B cell (primary cell): ENCODE measurements at regions not wholly inside any gene's neighbourhood (a gene's known extent, or its start where the extent isn't known, plus 50 kb on each side); places are given as distances from the start of the nearest gene placed in this dataset.

Experiments
- EZH2 ChIP-seq: IDR thresholded peaks from 2 replicates; pipeline ENCODE4 v1.6.1; 2012; ENCODE audit warnings: borderline replicate concordance, low read depth, mild to moderate bottlenecking, moderate library complexity, low read length; ENCODE audit not compliant: insufficient read depth, poor library complexity, severe bottlenecking
- TF ChIP-seq, protein P1 (sequence below): fragments of 200-600 bp; IDR thresholded peaks from one replicate; pipeline ENCODE4 v1.8.0; 2022; ENCODE audit warnings: antibody characterized with exemption, mild to moderate bottlenecking

DNA sequence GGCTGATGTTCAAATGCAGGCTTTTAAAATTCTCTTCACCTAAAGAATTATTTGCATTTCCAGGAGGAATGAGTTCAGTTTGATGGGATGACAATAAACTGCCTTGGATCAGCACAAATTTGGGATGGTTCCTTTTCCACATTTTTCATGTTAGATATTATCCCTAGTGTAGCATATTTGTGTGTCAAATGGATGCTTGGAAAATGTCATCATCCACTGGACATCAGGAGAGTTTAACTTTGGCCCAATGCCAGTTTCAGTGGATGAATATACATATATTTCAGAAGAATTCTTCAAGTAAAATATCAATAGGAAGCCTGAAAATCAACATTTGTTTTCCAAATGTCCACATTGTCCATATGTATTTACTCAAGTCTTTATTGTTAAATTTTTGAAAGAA is 116.5 kb upstream of the COL24A1 start:
- TF ChIP-seq, protein P1, sequence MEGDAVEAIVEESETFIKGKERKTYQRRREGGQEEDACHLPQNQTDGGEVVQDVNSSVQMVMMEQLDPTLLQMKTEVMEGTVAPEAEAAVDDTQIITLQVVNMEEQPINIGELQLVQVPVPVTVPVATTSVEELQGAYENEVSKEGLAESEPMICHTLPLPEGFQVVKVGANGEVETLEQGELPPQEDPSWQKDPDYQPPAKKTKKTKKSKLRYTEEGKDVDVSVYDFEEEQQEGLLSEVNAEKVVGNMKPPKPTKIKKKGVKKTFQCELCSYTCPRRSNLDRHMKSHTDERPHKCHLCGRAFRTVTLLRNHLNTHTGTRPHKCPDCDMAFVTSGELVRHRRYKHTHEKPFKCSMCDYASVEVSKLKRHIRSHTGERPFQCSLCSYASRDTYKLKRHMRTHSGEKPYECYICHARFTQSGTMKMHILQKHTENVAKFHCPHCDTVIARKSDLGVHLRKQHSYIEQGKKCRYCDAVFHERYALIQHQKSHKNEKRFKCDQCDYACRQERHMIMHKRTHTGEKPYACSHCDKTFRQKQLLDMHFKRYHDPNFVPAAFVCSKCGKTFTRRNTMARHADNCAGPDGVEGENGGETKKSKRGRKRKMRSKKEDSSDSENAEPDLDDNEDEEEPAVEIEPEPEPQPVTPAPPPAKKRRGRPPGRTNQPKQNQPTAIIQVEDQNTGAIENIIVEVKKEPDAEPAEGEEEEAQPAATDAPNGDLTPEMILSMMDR, result no peak
- no peak for TF ChIP-seq EZH2
